ENCODE measurements at regions not wholly inside any gene's neighbourhood (a gene's known extent, or its start where the extent isn't known, plus 50 kb on each side); places are given as distances from the start of the nearest gene placed in this dataset.

DNA sequence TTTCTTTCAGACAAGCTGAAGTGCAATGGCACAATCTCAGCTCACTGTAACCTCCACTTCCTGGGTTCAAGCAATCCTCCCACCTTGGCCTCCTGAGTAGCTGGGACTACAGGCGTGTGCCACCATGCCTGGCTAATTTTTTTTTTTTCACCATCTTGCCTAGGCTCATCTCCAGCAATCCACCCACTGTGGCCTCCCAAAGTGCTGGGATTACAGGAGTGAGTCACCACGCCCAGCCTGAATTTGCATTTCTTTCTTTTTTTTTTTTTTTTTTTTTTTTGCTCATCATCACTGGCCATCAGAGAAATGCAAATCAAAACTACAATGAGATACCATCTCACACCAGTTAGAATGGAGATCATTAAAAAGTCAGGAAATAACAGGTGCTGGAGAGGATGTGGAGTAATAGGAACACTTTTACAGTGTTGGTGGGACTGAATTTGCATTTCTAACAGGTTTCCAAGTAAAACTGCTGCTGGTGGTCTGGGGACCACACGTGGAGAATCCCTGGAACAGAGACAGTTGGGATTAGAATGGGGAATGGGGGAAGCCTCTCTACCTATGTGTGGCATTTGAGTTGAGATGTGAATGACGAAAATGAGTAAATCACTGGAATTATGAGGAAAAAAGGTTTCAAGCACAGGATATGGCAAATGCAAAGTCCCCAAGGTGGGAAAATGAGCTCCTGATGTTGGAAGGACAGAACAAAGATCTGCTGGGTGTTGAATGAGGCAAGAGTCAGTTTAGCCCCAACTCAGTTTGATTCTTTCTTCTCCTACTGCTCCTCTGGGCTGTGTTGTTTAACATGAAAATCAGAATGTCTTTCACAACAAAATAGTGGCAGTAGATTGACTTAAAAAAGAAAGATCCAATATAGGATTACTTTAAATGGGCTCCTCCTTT is 88.8 kb upstream of the MAP4K4 start:
- H4K20me1 ChIP-seq (replicated peaks; ENCODE audit: control insufficient read depth, extremely low read depth, insufficient read depth, low read length) = no peaks in the 10 kb centered on the region
- DNase-seq (ENCODE audit: low read depth, low spot score) (no peak), FAIRE-seq (no peak)
- no TSS peak for BruUV-seq (replicated peaks)
- intact Hi-C loops (cut with micrococcal nuclease) = no loop called here
- no peaks in the 10 kb centered on the region for H3K9me3 ChIP-seq (replicated peaks; ENCODE audit: control insufficient read depth, insufficient read depth, low read length)
- CTCF ChIA-PET = interaction anchor here (0.6 to 1.3 kb wide), 2 partner anchors 9 to 17 kb away, joined by 3 to 4 read pairs; no protein-coding TSS in a partner anchor
- no peaks in the 10 kb centered on the region for H3K79me2 ChIP-seq (ENCODE audit: control insufficient read depth, insufficient read depth, low read length)
- H3K27ac ChIP-seq (ENCODE audit: insufficient read depth, low read depth, low read length) = no peak overlapping the region
- no peak overlapping the region for H3K9ac ChIP-seq (replicated peaks; ENCODE audit: extremely low read depth, insufficient read depth, low read length)
- no peak overlapping the region for H2AFZ ChIP-seq (ENCODE audit: low read depth, low read length)
- peaks cover 0 to 2% of the 10 kb centered on the region in 2 experiments for H3K27me3 ChIP-seq (ENCODE audit: control insufficient read depth in 2 of 2, insufficient read depth in 2 of 2, low read length in 2 of 2)
- POLR2A ChIA-PET = interaction anchor here (0.5 kb wide), 1 partner anchor 72 kb away, joined by 3 read pairs; no protein-coding TSS in a partner anchor
- H3K4me1 ChIP-seq (ENCODE audit: control insufficient read depth, extremely low read depth, insufficient read depth, low read length) = no peaks in the 10 kb centered on the region
- no peaks in the 10 kb centered on the region for H3K36me3 ChIP-seq (ENCODE audit: control insufficient read depth in 2 of 2, extremely low read depth in 1 of 2, insufficient read depth in 2 of 2, low read length in 2 of 2)
- H3K4me3 ChIP-seq (replicated peaks in 1 of 3; ENCODE audit: insufficient read depth in 1 of 3, low read depth in 1 of 3, low read length in 3 of 3) = no peak overlapping the region
- no peak for TF ChIP-seq FOS (IDR thresholded peaks at IDR 0.05; ENCODE audit: borderline replicate concordance, insufficient read depth, low read length)
- TF ChIP-seq, protein P1, sequence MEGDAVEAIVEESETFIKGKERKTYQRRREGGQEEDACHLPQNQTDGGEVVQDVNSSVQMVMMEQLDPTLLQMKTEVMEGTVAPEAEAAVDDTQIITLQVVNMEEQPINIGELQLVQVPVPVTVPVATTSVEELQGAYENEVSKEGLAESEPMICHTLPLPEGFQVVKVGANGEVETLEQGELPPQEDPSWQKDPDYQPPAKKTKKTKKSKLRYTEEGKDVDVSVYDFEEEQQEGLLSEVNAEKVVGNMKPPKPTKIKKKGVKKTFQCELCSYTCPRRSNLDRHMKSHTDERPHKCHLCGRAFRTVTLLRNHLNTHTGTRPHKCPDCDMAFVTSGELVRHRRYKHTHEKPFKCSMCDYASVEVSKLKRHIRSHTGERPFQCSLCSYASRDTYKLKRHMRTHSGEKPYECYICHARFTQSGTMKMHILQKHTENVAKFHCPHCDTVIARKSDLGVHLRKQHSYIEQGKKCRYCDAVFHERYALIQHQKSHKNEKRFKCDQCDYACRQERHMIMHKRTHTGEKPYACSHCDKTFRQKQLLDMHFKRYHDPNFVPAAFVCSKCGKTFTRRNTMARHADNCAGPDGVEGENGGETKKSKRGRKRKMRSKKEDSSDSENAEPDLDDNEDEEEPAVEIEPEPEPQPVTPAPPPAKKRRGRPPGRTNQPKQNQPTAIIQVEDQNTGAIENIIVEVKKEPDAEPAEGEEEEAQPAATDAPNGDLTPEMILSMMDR (IDR thresholded peaks at IDR 0.05; ENCODE audit: extremely low read depth in 1 of 2, insufficient read depth in 1 of 2, low read depth in 1 of 2, low read length in 2 of 2) = no peak
- TF ChIP-seq, protein P2, sequence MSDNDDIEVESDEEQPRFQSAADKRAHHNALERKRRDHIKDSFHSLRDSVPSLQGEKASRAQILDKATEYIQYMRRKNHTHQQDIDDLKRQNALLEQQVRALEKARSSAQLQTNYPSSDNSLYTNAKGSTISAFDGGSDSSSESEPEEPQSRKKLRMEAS (IDR thresholded peaks at IDR 0.05; ENCODE audit: insufficient read depth, insufficient read length) = no peak
- TF ChIP-seq POLR2A (IDR thresholded peaks at IDR 0.05; ENCODE audit: low read depth, low read length) = no peak
- TF ChIP-seq GATA2 (IDR thresholded peaks at IDR 0.05; ENCODE audit: insufficient read depth, insufficient read length, low read depth, low read length) = no peak
- TF ChIP-seq POLR2AphosphoS5 (IDR thresholded peaks at IDR 0.05; ENCODE audit: insufficient read depth, low read depth, low read length) = no peak
- TF ChIP-seq MYC (IDR thresholded peaks at IDR 0.05; ENCODE audit: low read depth, low read length) = no peak
- no peak for TF ChIP-seq EZH2 (IDR thresholded peaks at IDR 0.05; ENCODE audit: borderline replicate concordance, low read depth, low read length, severe bottlenecking)
- TF ChIP-seq JUN (IDR thresholded peaks at IDR 0.05; ENCODE audit: borderline replicate concordance, insufficient read depth, insufficient read length, low read depth) = no peak
- no peaks in the 10 kb centered on the region for H3K9me1 ChIP-seq (replicated peaks; ENCODE audit: control insufficient read depth, extremely low read depth, insufficient read depth, low read length)
- H3K4me2 ChIP-seq (ENCODE audit: insufficient read depth, low read length) = no peak overlapping the region
- dilution Hi-C loops (cut with MboI; ENCODE audit: extremely low pct_ligation_motif_present, low sequenced_read_pairs) = no loop called here
